ENCODE measurements at regions not wholly inside any gene's neighbourhood (a gene's known extent, or its start where the extent isn't known, plus 50 kb on each side); places are given as distances from the start of the nearest gene placed in this dataset.

DNA sequence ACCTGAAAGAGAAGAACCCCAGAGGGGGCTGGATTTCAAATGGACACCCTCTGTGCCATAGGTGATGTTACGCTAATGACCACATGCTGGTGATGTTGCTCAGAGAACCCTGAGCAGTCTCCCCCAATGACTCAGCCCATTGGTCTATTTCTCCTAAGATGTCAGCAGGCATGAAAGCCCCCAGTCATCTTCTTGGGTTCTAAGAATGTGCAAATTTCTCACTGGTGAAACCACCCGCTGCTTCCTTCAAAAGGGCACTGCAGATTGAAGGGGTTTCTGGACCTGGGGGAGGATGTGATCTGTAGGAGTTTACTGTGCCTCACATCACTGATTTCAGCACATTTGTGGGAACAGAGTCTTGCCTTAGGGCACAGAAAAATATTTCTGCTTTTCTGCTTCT, 298.4 kb upstream of the MOCS1 start:
- no peaks in the 10 kb centered on the region for H3K36me3 ChIP-seq
- no peaks in the 10 kb centered on the region for H3K9me3 ChIP-seq
- no peak overlapping the region for H3K4me3 ChIP-seq
- no peak for DNase-seq
- TF ChIP-seq CTCF (IDR thresholded peaks at IDR 0.05) (no peak), POLR2A (IDR thresholded peaks at IDR 0.05) (no peak)
- H3K4me1 ChIP-seq, result no peaks in the 10 kb centered on the region
- intact Hi-C loops (cut with DNase I; ENCODE audit: low total_unique reads), result no loop called here
- no peak overlapping the region for H3K27ac ChIP-seq
- no peaks in the 10 kb centered on the region for H3K27me3 ChIP-seq

GRCh38 chr6:40227735-40228134, 293.5 kb upstream of the MOCS1 start:
- no peaks in the 10 kb centered on the region for H3K9me3 ChIP-seq
- no peaks in the 10 kb centered on the region for H3K27me3 ChIP-seq
- no peak overlapping the region for H3K4me3 ChIP-seq
- H3K4me1 ChIP-seq, result no peaks in the 10 kb centered on the region
- no peaks in the 10 kb centered on the region for H3K36me3 ChIP-seq
- DNase-seq, result no peak
- intact Hi-C loops (cut with DNase I; ENCODE audit: low total_unique reads), result no loop called here
- H3K27ac ChIP-seq, result no peak overlapping the region
- TF ChIP-seq POLR2A (IDR thresholded peaks at IDR 0.05), result no peak
- TF ChIP-seq CTCF (IDR thresholded peaks at IDR 0.05), result no peak

DNA sequence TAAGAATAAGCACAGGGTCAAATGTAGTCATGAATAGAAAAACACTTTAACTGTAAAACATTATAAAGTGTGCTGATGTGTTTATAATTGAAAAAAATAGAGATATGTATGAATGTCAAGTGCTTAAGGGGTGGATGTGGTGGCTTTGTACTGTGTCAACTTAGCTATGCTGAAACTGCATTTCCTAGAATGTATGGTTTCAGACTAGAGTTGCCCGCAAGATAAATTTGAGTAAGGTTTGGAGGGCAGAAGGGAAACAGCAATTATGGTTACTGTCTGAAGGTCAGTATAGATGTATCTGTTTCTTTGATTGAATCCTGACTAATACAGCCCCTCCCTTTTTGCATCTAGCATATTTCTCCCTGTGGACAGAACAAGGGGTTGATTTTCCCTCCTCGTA, 288.1 kb upstream of the MOCS1 start:
- no peaks in the 10 kb centered on the region for H3K4me1 ChIP-seq
- no peak for DNase-seq

DNA sequence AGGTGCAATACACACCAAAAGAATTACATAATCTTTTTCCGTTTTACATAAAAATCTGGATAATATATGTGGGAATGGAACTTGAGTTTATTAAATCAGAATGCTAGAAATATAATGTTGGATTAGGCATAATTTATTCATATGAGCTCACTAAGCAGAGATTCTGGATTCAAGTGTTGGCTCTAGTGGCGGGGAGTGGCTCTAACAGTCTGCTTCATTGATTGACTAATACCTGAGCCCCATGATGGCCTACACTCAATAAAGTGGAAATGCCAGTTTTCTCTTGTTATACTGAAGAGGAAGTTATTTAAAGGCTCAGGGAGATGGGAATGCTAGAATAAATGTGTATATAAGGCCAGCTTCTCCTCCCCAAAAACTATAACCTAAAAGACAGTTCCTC, 285.5 kb upstream of the MOCS1 start:
- Histone ChIP-seq H3K9me3 (no peaks in the 10 kb centered on the region), H3K27ac (no peak overlapping the region), H3K4me1 (no peaks in the 10 kb centered on the region), H3K27me3 (no peaks in the 10 kb centered on the region), H3K36me3 (no peaks in the 10 kb centered on the region), H3K4me3 (no peak overlapping the region)
- no peak for DNase-seq
- intact Hi-C loops (cut with DNase I; ENCODE audit: low total_unique reads), result no loop called here
- TF ChIP-seq POLR2A (IDR thresholded peaks at IDR 0.05), result no peak
- no peak for TF ChIP-seq CTCF (IDR thresholded peaks at IDR 0.05)

More for the DNA sequence above, 288.1 kb upstream of the MOCS1 start:
- intact Hi-C loops (cut with DNase I; ENCODE audit: low total_unique reads), result no loop called here
- H3K27ac ChIP-seq, result no peak overlapping the region
- H3K9me3 ChIP-seq, result no peaks in the 10 kb centered on the region
- no peaks in the 10 kb centered on the region for H3K27me3 ChIP-seq
- no peaks in the 10 kb centered on the region for H3K36me3 ChIP-seq
- no peak overlapping the region for H3K4me3 ChIP-seq
- no peak for TF ChIP-seq POLR2A (IDR thresholded peaks at IDR 0.05)
- TF ChIP-seq CTCF (IDR thresholded peaks at IDR 0.05), result no peak

DNA sequence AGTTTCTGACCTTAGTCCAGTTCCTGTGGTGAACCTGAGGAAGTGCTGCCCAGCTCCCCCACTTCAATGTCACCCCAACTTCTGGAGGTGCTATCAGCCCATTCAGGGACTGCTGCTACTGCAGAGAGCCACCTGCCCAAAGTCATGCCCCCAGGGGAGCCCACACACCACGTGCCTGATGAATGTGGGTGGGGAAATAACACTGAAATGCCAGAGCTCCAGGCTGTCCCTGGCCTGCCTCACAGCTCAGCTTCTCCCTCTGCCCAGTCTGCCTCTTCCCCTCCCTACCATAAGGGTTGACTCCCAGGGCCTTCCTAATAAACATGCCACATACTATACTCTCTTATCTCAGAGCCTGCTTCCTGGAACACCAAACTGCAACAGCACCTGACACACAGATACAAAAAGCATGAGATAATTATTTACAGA, 276.4 kb upstream of the MOCS1 start:
- Histone ChIP-seq H3K27ac (no peak overlapping the region), H3K36me3 (no peaks in the 10 kb centered on the region), H3K27me3 (no peaks in the 10 kb centered on the region), H3K4me3 (no peak overlapping the region), H3K4me1 (no peaks in the 10 kb centered on the region), H3K9me3 (no peaks in the 10 kb centered on the region)
- intact Hi-C loops (cut with DNase I; ENCODE audit: low total_unique reads), result no loop called here
- DNase-seq, result no peak
- TF ChIP-seq CTCF (IDR thresholded peaks at IDR 0.05) (no peak), POLR2A (IDR thresholded peaks at IDR 0.05) (no peak)
